Cardiac septum (tissue), 1 donor: ENCODE measurements at regions not wholly inside any gene's neighbourhood (a gene's known extent, or its start where the extent isn't known, plus 50 kb on each side); places are given as distances from the start of the nearest gene placed in this dataset.
"Not testable (repeated sequence)": the region's sequence is repeated elsewhere in the genome, so short reads cannot be mapped to it uniquely, and the experiment has no call there.

ENCODE experiments used
- DNase-seq: peaks from one replicate; pipeline ENCODE4 v3.0.0-alpha.2; 2020; ENCODE audit warnings: low spot score
- intact Hi-C: fragments of 100-400 bp; cut with DNase I; formaldehyde crosslinking; loops from one replicate; pipeline ENCODE4 v1.14.0; 2022
- donor health status: DM: no; HTN: no; CAD: no.

- DNase-seq: no peak
- intact Hi-C loops: no loop called here
These were observed 195.5 kb downstream of the MBL2 start for GRCh38 chr10:52577047-52577446.

DNA sequence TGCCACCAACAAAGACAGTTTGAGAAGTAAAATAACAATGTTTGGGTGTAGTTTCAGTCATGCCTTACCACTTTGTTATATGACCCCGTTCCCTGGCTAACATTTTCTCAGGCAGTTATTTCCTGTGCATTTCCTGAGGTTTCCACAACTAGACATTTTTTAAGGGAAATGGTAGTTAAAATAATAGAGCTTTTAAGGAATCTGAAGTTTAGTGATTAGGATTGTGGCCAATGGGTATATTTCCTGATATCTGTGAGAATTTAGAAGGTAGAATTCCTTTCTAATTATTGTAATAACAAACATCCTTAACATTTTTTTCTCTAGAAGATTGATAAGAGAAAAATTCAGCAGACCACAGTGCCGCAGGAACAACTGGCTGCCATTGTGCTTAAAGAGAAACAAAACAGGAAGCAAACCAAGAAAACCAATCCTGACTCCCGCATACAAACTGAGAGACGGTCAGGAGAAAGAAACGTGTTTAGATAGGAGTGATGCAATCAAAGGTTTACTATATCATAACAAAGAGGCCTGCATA, 193.6 kb downstream of the MBL2 start:
- no peak for DNase-seq
- intact Hi-C loops: no loop called here

DNA sequence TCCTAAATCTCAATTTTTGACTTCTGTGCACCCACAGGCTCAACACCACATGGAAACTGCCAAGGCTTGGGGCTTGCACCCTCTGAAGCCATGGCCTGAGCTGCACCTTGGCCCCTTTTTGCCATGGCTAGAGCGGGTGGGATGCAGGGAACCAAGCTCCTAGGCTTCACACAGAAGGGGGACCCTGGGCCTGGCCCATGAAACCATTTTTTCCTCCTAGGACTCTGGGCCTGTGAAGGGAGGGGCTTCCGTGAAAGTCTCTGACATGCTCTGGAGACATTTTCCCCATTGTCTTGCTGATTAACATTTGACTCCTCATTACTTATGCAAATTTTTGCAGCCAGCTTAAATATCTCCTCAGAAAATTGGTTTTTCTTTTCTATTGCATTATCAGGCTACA, 190.9 kb downstream of the MBL2 start:
- intact Hi-C loops, DNase-seq: not testable (repeated sequence)

- no peak for DNase-seq
- intact Hi-C loops: no loop called here
These were observed 189.2 kb downstream of the MBL2 start for GRCh38 chr10:52583336-52583735.

DNA sequence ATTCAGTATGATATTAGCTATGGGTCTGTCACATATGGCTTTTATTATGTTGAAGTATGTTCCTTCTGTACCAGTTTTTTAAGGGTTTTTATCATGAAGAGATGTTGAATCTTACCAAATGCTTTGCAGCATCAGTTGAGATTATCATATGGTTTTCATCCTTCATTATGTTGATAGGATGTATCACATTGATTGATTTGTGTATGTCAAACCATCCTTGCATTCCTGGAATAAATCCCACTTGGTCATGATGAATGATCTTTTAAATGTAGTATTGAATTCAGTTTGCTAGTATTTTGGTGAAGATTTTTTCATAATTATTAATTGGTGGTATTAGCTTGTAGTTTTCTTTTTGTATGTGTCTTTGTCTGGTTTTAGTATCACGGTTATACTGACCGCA, 185.9 kb downstream of the MBL2 start:
- intact Hi-C loops: no loop called here
- no peak for DNase-seq

DNA sequence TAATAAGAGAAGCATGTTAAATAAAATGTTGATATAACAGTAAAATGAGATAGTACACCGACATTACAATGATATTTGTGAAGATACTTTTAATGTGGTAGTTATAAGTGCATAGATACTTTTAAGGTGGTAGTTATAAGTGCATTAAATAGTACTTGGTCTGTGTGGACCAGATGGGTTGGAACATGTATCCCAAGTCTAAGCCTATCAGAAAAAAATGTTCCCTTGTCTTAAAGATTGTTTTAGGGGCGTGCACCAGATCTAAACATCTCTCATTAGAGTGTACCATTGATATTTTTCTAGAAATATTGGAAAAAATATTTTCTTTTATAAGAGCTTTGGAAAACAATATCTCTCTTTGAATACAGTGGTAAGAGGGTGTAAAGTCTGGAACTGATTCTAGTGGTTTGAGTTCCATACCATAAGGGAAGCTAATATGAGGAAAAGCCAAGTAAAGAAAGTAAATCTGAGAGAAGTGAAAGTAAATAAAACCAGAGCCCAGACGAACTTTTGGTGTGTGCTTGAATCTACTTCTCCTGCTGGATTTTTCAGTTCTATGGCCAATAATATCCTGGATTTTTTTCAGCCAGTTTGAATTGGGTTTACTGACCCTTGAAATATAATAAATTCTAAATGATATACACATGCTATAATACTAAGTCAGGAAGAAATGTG, 175.3 kb downstream of the MBL2 start:
- intact Hi-C loops: no loop called here

DNA sequence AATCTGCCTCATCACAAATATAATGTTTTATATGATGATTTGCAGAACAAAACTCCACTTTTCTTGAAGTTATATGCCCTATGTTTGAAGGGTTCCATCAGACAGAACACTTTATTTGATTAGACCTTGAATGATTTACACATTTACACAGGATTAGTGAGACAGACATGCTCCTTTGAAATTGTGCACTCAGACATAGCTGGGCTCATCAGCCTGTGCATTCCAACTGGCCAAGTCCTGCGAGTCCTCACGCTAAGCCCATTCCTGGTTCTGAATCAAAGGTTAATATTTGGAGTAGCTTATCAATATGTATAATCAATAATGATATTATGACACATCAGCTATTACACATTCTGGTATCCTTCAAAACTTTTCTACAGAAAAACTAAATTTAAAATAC, 173.6 kb downstream of the MBL2 start:
- DNase-seq: no peak
- intact Hi-C loops: no loop called here

More for the DNA sequence above, 175.3 kb downstream of the MBL2 start:
- no peak for DNase-seq

DNA sequence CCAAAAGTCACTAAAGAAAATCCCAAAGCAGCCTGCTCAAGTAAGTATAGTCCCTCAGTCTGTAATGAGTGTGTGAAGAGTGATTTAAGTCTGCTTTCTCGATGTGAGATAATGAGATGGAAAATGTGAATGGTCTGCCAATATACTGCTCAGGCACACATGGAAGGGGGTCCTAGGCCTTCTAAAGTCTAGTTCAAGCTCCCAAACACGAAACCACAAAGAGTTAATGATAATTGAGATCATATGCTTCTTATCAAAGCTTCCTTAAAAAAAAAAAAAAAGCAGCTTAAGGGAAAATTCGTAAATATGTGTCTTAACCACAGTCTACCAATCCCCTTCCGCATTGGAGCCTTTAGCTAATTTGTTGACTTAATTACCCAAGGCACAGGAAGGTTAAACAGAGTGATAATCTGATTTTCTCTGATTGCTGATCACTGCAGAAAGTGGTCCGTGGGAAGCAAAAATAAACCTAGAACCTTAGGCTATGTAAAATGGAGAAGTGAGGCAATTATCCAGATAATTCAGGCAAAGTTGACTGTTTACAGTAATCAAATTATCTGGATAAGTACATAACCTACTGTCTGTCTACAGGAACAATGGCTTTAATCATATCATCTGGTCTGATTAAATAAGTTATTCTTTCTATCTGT, 172.9 kb downstream of the MBL2 start:
- DNase-seq: no peak
- intact Hi-C loops: no loop called here

DNA sequence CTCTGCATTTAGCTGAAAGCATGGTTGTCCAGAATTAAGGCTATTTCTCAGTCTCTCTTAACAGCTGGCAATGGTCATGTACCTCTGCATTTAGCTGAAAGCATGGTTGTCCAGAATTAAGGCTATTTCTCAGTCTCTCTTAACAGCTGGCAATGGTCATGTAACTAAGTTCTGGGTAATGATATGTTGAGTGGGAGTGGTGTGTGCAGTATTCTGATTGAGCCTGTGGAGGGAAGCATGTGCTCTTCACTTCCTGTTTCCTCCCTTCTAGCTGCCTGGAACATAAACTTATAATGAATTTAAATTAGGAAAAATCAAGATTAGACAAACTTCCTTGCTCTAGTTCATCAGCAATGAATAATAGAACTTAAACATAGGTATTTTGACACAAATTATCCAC, 168.5 kb downstream of the MBL2 start:
- intact Hi-C loops, DNase-seq: not testable (repeated sequence)

DNA sequence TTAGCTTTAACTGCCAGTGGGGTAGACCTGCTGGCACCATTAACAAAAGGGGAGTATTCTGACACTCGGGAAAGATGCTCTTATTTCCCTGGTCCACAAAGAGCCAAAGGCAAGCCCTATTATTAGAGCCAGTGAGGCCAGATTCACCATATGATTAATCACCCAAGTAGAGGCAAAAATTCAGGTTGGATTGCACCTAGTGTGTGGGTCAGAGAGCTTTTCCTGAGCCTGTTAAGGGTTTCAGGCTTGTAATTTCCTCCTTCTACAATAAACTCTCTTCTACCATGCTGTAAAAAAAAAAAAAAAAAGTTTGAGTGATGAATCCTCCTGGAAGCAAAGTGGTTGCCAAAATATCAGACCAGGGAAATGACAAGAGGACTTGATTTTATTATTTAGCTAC, 163.5 kb downstream of the MBL2 start:
- DNase-seq: no peak

DNA sequence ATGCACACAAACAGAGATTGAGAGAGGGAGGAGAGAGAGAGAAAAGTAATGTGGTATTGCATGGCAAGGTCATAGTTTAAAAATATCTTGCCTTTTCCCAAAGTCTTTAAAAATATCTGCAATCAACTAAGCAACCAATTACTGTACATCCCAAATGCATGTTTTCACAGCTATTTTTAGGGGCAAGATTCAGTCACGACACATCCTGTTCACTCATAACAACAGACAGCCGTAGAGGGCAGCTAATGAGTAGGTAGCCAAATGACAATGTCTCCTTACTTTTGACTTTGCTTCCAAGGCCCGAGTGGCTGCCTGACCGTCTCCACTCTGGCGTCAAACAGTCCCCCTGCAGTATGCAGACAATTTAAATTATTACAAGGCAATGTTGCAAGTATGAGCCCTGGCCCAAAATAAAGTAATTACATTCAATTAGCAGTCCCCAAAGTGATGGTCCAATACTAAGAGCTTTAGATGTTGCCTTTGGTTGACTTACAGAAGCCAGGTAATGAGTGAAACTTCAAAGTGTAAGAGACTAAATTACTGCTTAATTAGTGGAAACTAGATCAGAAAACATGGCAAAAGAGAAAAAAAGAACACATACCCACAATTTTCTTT, 162.9 kb downstream of the MBL2 start:
- intact Hi-C loops: no loop called here
- no peak for DNase-seq

More for the DNA sequence above, 163.5 kb downstream of the MBL2 start:
- intact Hi-C loops: no loop called here

GRCh38 chr10:52615331-52615730, 157.3 kb downstream of the MBL2 start:
- intact Hi-C loops: no loop called here

DNA sequence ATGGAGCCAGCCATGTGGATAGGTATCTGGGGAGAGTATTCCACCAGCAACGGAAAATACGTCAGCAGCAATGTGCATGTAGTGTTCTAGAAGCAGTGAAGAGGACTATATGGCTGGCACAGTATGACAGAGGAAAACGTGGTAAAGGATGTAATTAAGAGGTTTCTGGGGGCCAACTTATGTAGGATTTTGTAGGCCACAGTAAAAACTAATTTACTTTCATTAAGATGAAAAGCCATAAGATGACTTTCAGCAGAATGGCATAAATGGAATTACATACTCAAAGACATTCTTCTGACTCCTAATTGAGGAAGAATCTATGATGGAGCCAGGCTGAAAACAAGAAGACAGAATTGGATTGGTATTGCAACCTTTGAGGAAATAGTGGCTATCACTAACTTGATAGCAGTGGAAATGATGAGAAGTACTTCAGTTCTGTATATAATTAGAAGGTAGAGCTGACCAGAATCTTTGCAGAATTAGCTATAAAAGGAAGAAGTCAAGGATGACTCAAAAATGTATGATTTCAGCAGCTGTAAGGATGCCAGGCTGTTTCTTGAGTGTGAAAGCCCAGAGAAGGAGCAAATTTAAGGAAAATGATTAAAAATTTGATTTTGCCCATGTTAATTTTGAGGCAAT, 156.7 kb downstream of the MBL2 start:
- DNase-seq: no peak
- intact Hi-C loops: no loop called here

More at GRCh38 chr10:52615331-52615730, 157.3 kb downstream of the MBL2 start:
- DNase-seq: no peak

DNA sequence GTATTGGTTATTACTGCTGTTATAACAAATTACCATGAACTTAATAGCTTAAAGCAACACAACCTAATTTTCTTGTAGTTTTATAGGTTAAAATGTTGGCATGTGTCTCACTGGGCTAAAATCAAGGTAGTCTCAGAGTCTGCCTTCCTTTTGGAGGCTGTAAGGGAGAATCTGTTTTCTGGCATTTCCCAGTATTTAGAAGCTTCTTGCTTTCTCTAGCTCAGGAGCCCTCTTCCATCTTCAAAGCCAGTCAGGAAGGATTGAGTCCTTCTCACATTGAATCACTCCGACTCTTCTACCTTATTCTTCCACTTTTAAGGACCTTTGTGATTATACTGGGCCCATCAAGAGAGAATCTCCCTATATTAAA, 156.2 kb downstream of the MBL2 start:
- no peak for DNase-seq
- intact Hi-C loops: no loop called here

DNA sequence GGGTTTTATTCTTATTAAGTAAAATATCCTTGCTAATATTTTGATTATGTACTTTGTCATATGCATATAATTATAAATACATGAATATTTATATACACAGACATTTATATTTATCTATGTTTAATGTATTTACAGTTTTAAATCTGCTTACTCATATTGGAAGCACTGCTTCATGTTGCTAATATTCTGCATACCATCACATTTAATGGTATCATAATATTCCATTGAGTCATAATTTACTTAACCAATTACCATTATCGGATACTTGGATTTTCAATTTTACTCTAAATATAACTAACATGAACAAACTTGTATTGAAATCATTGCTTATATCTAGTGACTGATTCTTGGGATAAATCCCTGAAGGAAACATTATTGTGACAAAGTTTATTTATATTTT, 155.2 kb downstream of the MBL2 start:
- intact Hi-C loops: no loop called here
- DNase-seq: no peak

DNA sequence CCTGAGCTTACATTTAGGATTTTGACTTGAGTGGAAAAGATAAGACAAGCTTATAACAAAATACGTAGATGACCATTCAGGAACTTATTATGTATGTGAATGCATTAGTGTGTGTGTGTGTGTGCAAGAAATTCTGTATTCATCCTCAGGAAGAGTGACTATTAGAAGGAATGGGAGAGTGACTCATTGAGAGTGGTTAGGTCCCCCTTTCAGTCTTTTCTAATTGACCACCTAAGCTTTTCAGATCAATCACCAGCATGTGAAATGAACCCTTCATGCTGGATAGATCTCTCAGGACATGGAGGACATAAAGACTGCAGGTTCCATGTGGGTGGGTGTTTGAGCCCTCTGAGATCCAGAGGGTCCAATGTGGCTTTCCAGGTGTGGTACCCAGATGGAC, 153.5 kb downstream of the MBL2 start:
- no peak for DNase-seq
- intact Hi-C loops: no loop called here

DNA sequence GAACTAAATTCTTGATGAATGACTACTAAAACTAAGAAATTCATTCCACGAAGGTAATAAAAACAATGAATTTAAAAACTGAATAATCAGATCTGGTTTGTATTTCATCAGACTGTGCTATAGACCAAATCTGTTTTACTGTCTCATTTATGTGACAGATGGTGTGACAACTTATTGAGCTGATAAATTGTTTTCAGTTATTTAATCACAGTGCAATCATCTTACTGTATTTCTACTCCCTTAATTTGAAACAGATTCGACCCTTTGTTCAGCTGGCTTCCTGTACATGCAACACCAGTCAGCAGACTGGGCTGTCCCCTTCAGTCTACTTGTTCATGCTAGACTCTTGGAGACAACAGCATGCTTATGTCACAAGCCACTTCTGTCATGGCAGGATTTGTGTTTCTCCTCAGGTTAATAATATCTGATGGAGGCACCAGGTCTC, 150.9 kb downstream of the MBL2 start:
- DNase-seq: no peak
- intact Hi-C loops: no loop called here

DNA sequence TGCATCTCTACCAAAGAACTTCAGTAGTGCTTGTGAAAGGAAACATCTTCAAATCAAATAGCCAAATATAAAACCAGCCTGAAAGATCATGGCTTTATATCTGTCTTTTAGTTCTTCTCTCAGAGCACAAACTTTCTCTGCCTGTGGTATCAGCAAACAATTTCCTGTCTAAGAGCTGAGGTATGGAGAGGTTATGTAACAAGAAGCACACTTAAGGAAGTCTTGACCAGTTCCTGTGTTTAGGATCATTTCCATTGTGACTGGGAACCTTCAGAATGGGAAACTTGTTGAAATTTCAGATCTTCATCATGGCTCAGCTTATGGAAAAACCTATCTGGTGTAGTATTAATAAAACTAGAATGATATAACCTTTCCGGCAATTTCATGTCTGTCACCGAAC, 148.8 kb downstream of the MBL2 start:
- intact Hi-C loops: no loop called here
- DNase-seq: no peak

GRCh38 chr10:52627279-52627678, 145.3 kb downstream of the MBL2 start:
- intact Hi-C loops: no loop called here
- DNase-seq: no peak

DNA sequence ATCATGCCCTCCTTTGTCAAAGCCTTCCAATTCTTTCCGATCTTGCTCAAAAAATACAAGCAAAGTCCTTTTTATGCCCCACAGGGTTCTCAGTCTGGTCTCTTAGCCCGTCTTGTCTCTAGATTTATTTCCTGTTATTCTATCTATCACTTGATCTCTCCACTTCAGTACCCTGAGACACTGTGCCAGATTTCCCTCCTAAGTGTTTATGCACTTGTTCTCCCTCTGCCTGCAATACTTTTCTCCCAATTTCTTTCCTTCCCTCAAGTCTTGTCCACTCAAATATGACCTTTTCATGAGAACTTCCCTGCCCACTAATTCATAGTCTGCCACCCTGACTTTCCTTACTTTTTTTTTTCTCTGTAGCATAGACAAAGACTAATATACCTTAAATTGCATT, 141.4 kb downstream of the MBL2 start:
- intact Hi-C loops: no loop called here
- DNase-seq: no peak
